ENCODE measurements at regions not wholly inside any gene's neighbourhood (a gene's known extent, or its start where the extent isn't known, plus 50 kb on each side); places are given as distances from the start of the nearest gene placed in this dataset.
"Not testable (repeated sequence)": the region's sequence is repeated elsewhere in the genome, so short reads cannot be mapped to it uniquely, and the experiment has no call there.

GRCh38 chr3:75840160-75840559 lies 54.8 kb upstream of the ZNF717 start:
- not testable (repeated sequence) for DNase-seq (ENCODE audit: low spot score); H3K9me3 Mint-ChIP-seq (ENCODE audit: low read depth); H3K4me1 Mint-ChIP-seq (ENCODE audit: low read depth); H3K4me3 Mint-ChIP-seq (ENCODE audit: unreplicated experiment); H3K36me3 Mint-ChIP-seq (ENCODE audit: low read depth); H3K27me3 Mint-ChIP-seq (ENCODE audit: low read depth); H3K27ac Mint-ChIP-seq (ENCODE audit: unreplicated experiment)

- peaks cover 20% of the 10 kb centered on the region for H3K9me3 Mint-ChIP-seq (ENCODE audit: low read depth)
- H3K27me3 Mint-ChIP-seq (ENCODE audit: low read depth); H3K36me3 Mint-ChIP-seq (ENCODE audit: low read depth); DNase-seq (ENCODE audit: low spot score); H3K4me1 Mint-ChIP-seq (ENCODE audit: low read depth); H3K27ac Mint-ChIP-seq (ENCODE audit: unreplicated experiment); H3K4me3 Mint-ChIP-seq (ENCODE audit: unreplicated experiment): not testable (repeated sequence)
Measured at GRCh38 chr3:75850301-75851008, 65.1 kb upstream of the ZNF717 start.

DNA sequence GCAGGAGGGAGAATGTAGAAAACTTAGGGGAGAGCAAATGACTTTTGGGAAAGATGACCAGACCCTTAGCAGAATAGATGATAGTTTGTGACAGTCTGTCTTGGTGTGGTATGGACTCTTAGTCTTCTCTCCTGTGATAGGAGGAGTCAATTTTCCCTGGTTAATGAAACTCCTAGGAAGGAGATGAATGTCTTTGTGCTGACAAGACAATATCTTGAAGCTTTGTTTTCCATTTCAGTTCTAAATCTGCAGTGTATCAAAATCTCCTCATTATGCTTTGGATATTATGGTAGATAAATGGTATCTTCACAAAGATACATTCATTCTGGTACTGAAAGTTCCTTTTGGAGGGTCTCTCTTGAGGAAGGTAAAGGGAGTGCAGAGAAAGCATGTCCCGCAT lies 77.8 kb upstream of the ZNF717 start:
- no peaks in the 10 kb centered on the region for H3K4me1 Mint-ChIP-seq (ENCODE audit: low read depth)
- TF ChIP-seq, protein P1, sequence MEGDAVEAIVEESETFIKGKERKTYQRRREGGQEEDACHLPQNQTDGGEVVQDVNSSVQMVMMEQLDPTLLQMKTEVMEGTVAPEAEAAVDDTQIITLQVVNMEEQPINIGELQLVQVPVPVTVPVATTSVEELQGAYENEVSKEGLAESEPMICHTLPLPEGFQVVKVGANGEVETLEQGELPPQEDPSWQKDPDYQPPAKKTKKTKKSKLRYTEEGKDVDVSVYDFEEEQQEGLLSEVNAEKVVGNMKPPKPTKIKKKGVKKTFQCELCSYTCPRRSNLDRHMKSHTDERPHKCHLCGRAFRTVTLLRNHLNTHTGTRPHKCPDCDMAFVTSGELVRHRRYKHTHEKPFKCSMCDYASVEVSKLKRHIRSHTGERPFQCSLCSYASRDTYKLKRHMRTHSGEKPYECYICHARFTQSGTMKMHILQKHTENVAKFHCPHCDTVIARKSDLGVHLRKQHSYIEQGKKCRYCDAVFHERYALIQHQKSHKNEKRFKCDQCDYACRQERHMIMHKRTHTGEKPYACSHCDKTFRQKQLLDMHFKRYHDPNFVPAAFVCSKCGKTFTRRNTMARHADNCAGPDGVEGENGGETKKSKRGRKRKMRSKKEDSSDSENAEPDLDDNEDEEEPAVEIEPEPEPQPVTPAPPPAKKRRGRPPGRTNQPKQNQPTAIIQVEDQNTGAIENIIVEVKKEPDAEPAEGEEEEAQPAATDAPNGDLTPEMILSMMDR (IDR thresholded peaks at IDR 0.05): no peak
- no peak for DNase-seq (ENCODE audit: low spot score)
- no peak overlapping the region for H3K4me3 Mint-ChIP-seq (ENCODE audit: unreplicated experiment)
- peaks cover 13% of the 10 kb centered on the region for H3K9me3 Mint-ChIP-seq (ENCODE audit: low read depth)
- H3K27ac Mint-ChIP-seq (ENCODE audit: unreplicated experiment): no peak overlapping the region
- H3K36me3 Mint-ChIP-seq (ENCODE audit: low read depth): no peaks in the 10 kb centered on the region
- peaks cover 15% of the 10 kb centered on the region for H3K27me3 Mint-ChIP-seq (ENCODE audit: low read depth)

- Mint-ChIP-seq H3K27me3 (ENCODE audit: low read depth) (peaks cover 15% of the 10 kb centered on the region), H3K9me3 (ENCODE audit: low read depth) (peaks cover 9% of the 10 kb centered on the region), H3K36me3 (ENCODE audit: low read depth) (no peaks in the 10 kb centered on the region), H3K27ac (ENCODE audit: unreplicated experiment) (no peak overlapping the region), H3K4me1 (ENCODE audit: low read depth) (no peaks in the 10 kb centered on the region), H3K4me3 (ENCODE audit: unreplicated experiment) (no peak overlapping the region)
- DNase-seq (ENCODE audit: low spot score): no peak
- TF ChIP-seq, protein P1 (IDR thresholded peaks at IDR 0.05): no peak
Measured at GRCh38 chr3:75863878-75864277, 78.5 kb upstream of the ZNF717 start.

GRCh38 chr3:75883719-75884118 lies 98.4 kb upstream of the ZNF717 start:
- not testable (repeated sequence) for H3K27me3 Mint-ChIP-seq (ENCODE audit: low read depth); H3K4me1 Mint-ChIP-seq (ENCODE audit: low read depth); H3K36me3 Mint-ChIP-seq (ENCODE audit: low read depth); DNase-seq (ENCODE audit: low spot score); H3K27ac Mint-ChIP-seq (ENCODE audit: unreplicated experiment); H3K9me3 Mint-ChIP-seq (ENCODE audit: low read depth); H3K4me3 Mint-ChIP-seq (ENCODE audit: unreplicated experiment)

DNA sequence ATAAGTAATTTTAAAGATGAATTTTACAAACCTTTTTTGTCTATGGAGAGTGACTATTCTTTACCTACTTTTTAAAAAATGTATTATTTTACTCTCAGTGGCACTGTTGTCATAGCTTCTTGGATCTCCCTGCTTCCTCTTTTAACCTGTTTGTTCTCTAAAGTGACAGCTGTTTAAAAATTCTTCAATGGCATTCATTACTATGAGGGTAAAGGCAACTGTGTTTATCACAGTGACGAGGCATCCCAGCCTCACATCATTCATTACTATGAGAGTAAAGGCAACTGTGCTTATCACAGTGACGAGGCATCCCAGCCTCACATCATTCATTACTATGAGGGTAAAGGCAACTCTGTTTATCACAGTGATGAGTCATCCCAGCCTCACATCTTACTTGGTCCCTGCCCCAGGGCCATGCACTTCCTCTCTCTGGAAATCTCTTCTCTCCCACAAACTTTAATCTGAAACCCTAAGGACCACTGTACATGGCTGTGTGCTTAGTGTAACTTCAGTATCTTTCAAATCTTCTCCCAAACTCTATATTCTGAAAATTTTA lies 101.7 kb upstream of the ZNF717 start:
- H3K4me3 Mint-ChIP-seq (ENCODE audit: unreplicated experiment): no peak overlapping the region
- H3K4me1 Mint-ChIP-seq (ENCODE audit: low read depth): no peaks in the 10 kb centered on the region
- DNase-seq (ENCODE audit: low spot score): no peak
- H3K27me3 Mint-ChIP-seq (ENCODE audit: low read depth): peaks cover 2% of the 10 kb centered on the region
- H3K9me3 Mint-ChIP-seq (ENCODE audit: low read depth): peaks cover 3% of the 10 kb centered on the region
- no peak overlapping the region for H3K27ac Mint-ChIP-seq (ENCODE audit: unreplicated experiment)
- H3K36me3 Mint-ChIP-seq (ENCODE audit: low read depth): no peaks in the 10 kb centered on the region
- TF ChIP-seq, protein P1 (IDR thresholded peaks at IDR 0.05): no peak

DNA sequence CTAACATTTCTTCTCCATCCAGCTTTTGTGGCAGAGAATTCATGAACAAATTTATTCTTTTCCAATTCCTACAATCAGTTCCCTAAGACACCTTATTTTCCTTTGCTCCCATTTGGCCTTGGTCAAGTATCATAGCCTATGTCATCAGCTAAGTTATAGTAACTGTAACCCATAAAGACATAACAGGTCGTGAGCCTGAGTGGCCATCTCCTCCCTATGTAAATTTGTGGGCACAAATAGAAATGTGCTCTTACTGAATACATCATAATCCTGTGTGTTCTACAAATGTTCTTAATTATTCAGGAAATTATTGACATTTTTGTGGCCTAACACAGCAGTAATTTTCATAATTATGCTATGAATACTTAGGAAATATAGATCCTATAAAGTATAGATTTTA lies 108.9 kb upstream of the ZNF717 start:
- Mint-ChIP-seq H3K27ac (ENCODE audit: unreplicated experiment) (no peak overlapping the region), H3K9me3 (ENCODE audit: low read depth) (peaks cover 3% of the 10 kb centered on the region), H3K4me3 (ENCODE audit: unreplicated experiment) (no peak overlapping the region), H3K36me3 (ENCODE audit: low read depth) (no peaks in the 10 kb centered on the region), H3K4me1 (ENCODE audit: low read depth) (no peaks in the 10 kb centered on the region), H3K27me3 (ENCODE audit: low read depth) (peaks cover 2% of the 10 kb centered on the region)
- TF ChIP-seq, protein P1 (IDR thresholded peaks at IDR 0.05): no peak
- no peak for DNase-seq (ENCODE audit: low spot score)

All from chondrocyte (in vitro differentiated cells).